Coronary artery (tissue), 2 donors: ENCODE measurements at regions not wholly inside any gene's neighbourhood (a gene's known extent, or its start where the extent isn't known, plus 50 kb on each side); places are given as distances from the start of the nearest gene placed in this dataset.

ENCODE experiments used
- DNase-seq: peaks from one replicate; pipeline ENCODE4 v3.0.0-alpha.2; 2017; ENCODE audit warnings: low spot score
- H3K27ac ChIP-seq, 2 donors: fragments of 200-600 bp; sonication (generic); one replicate each; pipeline ENCODE4 v1.5.1; 2016 to 2019
- H3K4me3 ChIP-seq: fragments of 200-600 bp; sonication (generic); 2 replicates; pipeline ENCODE4 v1.5.1; 2016; ENCODE audit warnings: mild to moderate bottlenecking, moderate library complexity
- CTCF ChIP-seq: fragments of 200-600 bp; sonication (generic); IDR thresholded peaks from one replicate; pipeline ENCODE4 v1.5.1; 2019; ENCODE audit warnings: antibody characterized with exemption

DNA sequence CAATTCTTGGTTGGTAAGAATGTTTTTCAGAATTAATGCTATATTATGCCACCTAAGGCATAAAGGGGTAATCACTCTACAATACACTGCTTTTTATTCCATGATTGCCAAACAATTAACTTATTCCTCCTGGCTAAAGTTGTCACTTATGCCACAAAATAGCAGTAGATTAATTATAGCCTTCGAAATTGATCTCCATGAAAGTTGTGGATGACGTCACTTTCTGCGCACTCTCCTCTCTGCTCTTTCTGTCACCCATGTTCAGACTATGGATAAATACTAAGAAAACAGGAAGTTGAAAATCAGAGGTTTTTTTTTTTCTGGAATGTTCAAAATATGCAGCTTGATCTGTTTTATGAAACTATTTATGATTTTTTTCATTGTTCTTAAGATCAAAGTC lies 790.1 kb upstream of the CNTN5 start:
- Histone ChIP-seq H3K27ac (no peak overlapping the region), H3K4me3 (no peak overlapping the region)
- TF ChIP-seq CTCF, result no peak
- DNase-seq, result no peak

DNA sequence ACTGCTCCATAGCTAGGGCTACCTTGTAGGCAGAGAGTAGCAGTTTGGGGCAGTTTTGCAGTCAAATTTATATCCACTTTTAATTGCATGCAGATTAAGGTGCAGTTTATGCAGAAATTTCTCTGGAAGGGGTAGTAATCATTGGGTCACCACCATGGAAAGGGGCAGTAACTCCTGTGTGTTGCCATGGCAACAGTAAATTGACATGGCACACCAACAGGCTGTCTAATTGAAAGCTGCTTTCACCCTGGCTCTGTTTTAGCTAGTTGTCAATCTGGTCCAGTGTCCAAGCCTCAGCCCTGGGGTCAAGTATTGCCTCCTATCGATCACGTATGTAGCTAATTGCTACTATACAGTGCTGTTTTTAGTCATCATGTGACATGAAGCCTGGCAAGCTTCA lies 786.1 kb upstream of the CNTN5 start:
- Histone ChIP-seq H3K4me3 (no peak overlapping the region), H3K27ac (no peak overlapping the region)
- no peak for DNase-seq
- no peak for TF ChIP-seq CTCF

- Histone ChIP-seq H3K27ac (no peak overlapping the region), H3K4me3 (no peak overlapping the region)
- no peak for DNase-seq
- TF ChIP-seq CTCF, result no peak
Observed at GRCh38 chr11:98243897-98244296, 776.9 kb upstream of the CNTN5 start.

DNA sequence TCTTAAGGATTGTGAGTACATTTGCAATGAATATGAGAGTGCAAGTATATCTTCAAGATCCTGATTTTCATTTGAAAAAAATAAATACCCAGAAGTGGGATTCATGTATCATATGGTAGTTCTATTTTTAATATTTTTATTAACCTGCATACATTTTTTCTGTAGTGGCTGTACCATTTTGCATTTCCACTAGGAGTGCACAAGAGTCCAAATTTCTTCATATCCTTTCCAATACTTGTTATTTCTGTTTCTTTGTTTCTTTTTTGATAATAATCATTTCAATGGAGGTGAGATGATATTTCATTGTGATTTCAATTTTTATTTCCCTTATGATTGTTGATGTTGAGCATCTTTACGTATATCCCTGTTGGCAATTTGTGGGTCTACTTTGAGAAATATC lies 759.8 kb upstream of the CNTN5 start:
- Histone ChIP-seq H3K27ac (no peak overlapping the region), H3K4me3 (no peak overlapping the region)
- no peak for DNase-seq
- no peak for TF ChIP-seq CTCF

- Histone ChIP-seq H3K4me3 (no peak overlapping the region), H3K27ac (no peak overlapping the region)
- no peak for TF ChIP-seq CTCF
- no peak for DNase-seq
Observed at GRCh38 chr11:98277251-98277912, 743.4 kb upstream of the CNTN5 start.

DNA sequence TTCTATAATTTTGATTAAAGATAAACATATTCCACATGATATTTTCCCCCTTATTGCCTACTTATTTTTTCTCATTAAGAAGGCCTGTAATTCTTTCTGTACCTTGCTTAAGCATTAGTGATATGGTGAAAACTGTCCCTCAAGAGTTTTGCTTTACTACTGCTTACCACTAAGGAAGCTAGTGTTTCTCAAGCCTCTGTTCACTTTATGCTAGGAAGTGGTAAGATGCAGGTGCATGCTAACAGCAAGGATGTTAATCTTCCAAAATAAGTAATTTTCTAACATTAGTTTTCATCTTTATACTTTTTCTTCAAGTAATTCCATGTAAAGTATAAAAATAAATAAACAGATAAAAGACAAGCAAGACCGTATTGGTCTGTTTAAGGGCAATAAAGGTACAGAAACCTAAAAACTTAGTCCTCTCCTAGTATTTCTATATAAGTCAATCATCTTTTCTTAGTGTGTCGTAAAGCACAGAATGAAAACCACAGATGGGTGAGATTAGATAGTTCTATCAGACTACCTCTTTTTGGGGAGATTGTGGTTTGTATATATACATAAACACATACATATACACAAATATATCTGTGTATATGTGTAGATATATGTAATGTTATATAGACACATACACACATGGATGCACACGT lies 731.0 kb upstream of the CNTN5 start:
- Histone ChIP-seq H3K4me3 (no peak overlapping the region), H3K27ac (no peak overlapping the region)
- no peak for TF ChIP-seq CTCF
- DNase-seq, result no peak
